ENCODE measurements at regions not wholly inside any gene's neighbourhood (a gene's known extent, or its start where the extent isn't known, plus 50 kb on each side); places are given as distances from the start of the nearest gene placed in this dataset.

DNA sequence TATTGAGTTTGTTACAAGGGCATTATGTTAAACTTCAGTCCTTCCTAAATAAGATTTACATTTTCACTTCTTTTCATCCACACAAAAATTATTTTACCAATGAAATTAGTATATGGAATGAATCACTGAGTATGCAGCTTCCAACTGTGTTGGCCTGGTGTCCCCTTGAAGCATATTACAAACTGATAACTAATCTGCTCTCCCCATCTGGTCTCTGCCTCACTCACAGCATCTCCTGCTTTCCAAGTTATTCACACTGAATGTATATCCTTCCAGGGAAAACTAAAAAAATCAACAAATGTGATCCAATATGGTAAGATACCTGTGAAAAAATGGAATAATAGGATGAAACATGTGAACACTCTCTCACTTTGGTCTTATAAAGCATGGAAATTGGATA lies 90.0 kb upstream of the NYAP2 start:
- TF ChIP-seq, protein P1, sequence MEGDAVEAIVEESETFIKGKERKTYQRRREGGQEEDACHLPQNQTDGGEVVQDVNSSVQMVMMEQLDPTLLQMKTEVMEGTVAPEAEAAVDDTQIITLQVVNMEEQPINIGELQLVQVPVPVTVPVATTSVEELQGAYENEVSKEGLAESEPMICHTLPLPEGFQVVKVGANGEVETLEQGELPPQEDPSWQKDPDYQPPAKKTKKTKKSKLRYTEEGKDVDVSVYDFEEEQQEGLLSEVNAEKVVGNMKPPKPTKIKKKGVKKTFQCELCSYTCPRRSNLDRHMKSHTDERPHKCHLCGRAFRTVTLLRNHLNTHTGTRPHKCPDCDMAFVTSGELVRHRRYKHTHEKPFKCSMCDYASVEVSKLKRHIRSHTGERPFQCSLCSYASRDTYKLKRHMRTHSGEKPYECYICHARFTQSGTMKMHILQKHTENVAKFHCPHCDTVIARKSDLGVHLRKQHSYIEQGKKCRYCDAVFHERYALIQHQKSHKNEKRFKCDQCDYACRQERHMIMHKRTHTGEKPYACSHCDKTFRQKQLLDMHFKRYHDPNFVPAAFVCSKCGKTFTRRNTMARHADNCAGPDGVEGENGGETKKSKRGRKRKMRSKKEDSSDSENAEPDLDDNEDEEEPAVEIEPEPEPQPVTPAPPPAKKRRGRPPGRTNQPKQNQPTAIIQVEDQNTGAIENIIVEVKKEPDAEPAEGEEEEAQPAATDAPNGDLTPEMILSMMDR (IDR thresholded peaks at IDR 0.05 in 2 of 3, conservative IDR thresholded peaks at IDR 0.05 in 1 of 3; ENCODE audit: control insufficient read depth in 2 of 3, extremely low read depth in 1 of 3, insufficient read depth in 1 of 3, low read depth in 3 of 3, low read length in 3 of 3): no peak
- TF ChIP-seq, protein P2, sequence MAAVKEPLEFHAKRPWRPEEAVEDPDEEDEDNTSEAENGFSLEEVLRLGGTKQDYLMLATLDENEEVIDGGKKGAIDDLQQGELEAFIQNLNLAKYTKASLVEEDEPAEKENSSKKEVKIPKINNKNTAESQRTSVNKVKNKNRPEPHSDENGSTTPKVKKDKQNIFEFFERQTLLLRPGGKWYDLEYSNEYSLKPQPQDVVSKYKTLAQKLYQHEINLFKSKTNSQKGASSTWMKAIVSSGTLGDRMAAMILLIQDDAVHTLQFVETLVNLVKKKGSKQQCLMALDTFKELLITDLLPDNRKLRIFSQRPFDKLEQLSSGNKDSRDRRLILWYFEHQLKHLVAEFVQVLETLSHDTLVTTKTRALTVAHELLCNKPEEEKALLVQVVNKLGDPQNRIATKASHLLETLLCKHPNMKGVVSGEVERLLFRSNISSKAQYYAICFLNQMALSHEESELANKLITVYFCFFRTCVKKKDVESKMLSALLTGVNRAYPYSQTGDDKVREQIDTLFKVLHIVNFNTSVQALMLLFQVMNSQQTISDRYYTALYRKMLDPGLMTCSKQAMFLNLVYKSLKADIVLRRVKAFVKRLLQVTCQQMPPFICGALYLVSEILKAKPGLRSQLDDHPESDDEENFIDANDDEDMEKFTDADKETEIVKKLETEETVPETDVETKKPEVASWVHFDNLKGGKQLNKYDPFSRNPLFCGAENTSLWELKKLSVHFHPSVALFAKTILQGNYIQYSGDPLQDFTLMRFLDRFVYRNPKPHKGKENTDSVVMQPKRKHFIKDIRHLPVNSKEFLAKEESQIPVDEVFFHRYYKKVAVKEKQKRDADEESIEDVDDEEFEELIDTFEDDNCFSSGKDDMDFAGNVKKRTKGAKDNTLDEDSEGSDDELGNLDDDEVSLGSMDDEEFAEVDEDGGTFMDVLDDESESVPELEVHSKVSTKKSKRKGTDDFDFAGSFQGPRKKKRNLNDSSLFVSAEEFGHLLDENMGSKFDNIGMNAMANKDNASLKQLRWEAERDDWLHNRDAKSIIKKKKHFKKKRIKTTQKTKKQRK (IDR thresholded peaks at IDR 0.05; ENCODE audit: low read depth, low read length): no peak
